Gastrocnemius medialis (tissue), 4 donors: ENCODE measurements at regions not wholly inside any gene's neighbourhood (a gene's known extent, or its start where the extent isn't known, plus 50 kb on each side); places are given as distances from the start of the nearest gene placed in this dataset.

Source experiments
- POLR2A ChIP-seq, 2 donors: fragments of 450-650 bp; IDR thresholded peaks; one replicate each; pipeline ENCODE4 v1.6.1; 2017; ENCODE audit warnings: antibody characterized with exemption in 2 of 2, mild to moderate bottlenecking in 2 of 2, moderate library complexity in 2 of 2
- TF ChIP-seq, protein P1 (sequence below), 5 experiments: fragments of 450-650 bp in 3 of 5; fragments of 200-600 bp in 2 of 5; sonication (generic) in 2 of 5; IDR thresholded peaks in 4 of 5; conservative IDR thresholded peaks in 1 of 5; 1 replicate in 4 of 5; 2 replicates in 1 of 5; pipeline ENCODE4 v1.5.1; 2016 to 2019; ENCODE audit warnings: antibody characterized with exemption in 5 of 5, mild to moderate bottlenecking in 3 of 5, moderate library complexity in 3 of 5

DNA sequence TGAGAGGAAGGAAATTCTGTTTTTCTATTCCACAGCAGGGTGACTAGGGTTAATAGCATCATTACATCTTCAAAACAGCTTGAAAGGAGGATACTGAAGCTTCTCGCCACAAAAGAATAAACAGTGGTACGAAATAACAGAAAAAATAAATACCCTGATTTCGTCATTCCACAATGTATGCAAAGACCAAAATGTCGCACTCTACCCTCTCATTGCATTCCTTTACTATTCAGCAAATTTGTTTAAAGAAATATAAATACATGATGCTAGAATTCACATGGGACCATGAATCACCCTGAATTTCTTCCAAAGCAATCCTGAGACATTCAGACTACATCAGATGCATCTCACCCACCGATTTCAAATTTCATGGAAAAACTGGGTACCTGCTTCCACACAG lies 112.3 kb upstream of the TOP3B start:
- TF ChIP-seq, protein P1, sequence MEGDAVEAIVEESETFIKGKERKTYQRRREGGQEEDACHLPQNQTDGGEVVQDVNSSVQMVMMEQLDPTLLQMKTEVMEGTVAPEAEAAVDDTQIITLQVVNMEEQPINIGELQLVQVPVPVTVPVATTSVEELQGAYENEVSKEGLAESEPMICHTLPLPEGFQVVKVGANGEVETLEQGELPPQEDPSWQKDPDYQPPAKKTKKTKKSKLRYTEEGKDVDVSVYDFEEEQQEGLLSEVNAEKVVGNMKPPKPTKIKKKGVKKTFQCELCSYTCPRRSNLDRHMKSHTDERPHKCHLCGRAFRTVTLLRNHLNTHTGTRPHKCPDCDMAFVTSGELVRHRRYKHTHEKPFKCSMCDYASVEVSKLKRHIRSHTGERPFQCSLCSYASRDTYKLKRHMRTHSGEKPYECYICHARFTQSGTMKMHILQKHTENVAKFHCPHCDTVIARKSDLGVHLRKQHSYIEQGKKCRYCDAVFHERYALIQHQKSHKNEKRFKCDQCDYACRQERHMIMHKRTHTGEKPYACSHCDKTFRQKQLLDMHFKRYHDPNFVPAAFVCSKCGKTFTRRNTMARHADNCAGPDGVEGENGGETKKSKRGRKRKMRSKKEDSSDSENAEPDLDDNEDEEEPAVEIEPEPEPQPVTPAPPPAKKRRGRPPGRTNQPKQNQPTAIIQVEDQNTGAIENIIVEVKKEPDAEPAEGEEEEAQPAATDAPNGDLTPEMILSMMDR (IDR thresholded peaks at IDR 0.05 in 4 of 5, conservative IDR thresholded peaks at IDR 0.05 in 1 of 5), result no peak
- no peak for TF ChIP-seq POLR2A (IDR thresholded peaks at IDR 0.05)
